ENCODE measurements at regions not wholly inside any gene's neighbourhood (a gene's known extent, or its start where the extent isn't known, plus 50 kb on each side); places are given as distances from the start of the nearest gene placed in this dataset.
"Not testable (repeated sequence)": the region's sequence is repeated elsewhere in the genome, so short reads cannot be mapped to it uniquely, and the experiment has no call there.

DNA sequence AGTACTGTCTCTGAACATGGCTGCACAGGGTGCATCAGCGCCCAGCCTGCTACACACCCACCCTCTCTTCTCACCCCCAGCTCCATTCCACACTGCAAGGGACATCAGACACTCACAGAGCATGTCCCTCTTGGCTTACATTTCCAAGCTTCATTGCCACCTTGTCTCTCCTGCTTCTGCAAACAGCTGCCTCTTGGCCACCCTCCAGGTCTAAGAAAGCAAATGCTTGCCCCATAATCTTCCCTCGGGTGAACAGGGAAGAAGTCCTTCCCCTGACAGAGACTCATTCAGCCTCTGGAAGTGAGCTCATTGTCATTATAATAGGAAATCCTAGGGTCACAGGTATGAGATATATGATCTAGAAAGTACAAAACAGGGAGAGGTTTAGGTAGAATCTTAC is 505.2 kb downstream of the RMST start:
- FAIRE-seq (no peak), DNase-seq (ENCODE audit: low spot score in 2 of 2) (no peak)

DNA sequence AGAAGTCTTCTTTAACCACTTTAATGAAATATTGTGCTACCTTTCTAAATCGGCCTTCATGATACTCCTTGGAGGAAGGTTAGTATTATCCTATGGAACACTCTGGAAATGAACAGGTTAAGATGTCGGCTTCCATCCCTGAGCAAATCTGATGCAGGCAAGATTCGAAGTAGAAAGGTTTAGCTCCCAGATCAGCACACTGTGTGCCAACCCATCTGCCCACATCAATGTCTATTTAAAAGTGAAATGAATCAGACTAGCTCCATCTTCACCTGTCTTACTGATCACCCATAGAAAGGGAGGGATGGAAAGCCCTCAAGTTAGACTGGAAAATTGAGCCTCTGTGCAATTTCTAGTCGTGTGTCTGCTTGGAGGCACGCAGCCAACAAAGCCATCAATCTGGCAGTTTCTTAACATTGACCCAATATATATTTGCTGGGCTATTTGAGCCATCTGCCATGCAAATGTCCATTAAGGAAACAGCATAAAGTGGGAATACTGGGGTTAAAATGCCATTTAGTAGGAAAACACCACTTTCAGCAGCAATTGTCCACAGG is 506.1 kb downstream of the RMST start:
- no peak for DNase-seq (ENCODE audit: low spot score in 2 of 2)
- FAIRE-seq: no peak

DNA sequence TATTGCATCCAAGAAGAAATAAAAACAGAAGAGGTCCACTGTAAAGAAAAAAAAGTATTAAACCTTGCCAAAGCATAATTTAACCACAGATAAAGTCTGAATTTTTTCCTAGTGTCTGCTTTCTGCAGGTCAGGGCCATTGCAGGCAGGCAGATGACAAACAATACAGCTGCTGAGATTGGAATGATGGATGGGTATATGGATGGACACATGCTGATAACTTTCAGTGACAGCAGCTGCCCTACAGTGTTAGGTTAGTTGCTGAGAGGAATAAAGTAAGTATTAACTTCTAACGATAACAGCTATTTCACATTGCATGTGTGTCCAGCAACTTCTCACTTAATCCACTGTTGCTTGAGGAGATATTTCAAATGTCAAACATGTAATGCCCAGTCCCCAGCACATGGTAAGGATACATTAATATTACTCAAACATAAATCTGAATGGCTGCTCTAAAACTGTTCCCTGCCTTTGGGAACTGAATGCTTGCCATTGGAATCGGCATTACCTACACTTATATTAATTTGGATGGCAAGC is 515.3 kb downstream of the RMST start:
- FAIRE-seq: no peak

DNA sequence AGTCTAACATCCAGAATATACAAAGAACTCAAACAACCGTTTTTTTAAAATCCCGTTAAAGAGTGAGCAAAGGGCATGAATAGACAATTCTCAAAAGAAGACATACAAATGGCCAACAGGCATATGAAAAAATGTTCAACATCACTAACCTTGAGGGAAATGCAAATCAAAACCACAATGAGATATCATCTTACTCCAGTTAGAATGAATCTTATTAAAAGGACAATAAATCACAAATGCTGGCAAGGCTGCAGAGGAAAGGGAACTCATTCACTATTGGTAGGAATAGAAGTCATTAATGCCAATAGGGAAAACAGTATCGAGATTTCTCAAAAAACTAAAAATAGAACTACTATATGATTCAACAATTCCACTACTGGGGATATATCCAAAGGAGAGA is 520.1 kb downstream of the RMST start:
- no peak for FAIRE-seq

More for the DNA sequence above, 515.3 kb downstream of the RMST start:
- DNase-seq (ENCODE audit: low spot score in 2 of 2): no peak

DNA sequence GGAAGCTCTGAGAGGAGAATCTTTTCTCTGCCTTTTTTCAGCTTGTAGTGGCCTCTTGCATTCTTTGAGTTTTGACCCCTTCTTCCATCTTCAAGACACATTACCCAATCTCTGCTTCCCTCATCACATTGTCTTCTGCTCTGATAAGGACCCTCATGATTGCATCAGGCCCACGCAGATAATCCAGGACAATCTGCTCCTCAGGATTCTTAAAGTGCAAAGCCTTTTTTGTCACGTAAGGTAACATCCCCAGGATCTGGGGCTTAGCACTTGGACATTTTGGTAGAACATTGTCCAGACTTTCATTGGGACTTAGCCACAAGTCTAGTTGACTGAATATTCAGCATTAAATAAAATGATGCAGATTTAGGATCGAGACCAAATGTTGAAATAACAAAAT is 521.2 kb downstream of the RMST start:
- FAIRE-seq (no peak), DNase-seq (ENCODE audit: low spot score in 2 of 2) (no peak)

More for the DNA sequence above, 520.1 kb downstream of the RMST start:
- no peak for DNase-seq (ENCODE audit: low spot score in 2 of 2)

DNA sequence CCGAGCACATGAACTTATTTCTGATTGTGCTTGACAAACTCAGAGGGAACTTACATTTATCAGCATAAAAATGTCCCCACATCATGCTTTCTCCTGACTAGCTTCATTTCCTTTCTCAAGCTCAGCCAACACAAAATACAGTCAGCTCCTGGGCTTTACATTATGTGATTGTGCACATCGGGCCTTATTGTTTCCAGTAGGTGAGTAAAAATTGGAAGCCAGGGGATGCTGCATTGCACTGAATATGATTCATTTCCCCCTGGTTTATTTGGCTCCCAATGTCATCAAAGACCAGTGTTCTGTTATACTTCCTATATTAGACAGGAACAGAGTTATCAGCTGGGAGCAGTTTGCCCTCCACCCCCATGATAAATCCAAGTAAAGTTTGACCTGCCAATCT is 521.8 kb downstream of the RMST start:
- DNase-seq (ENCODE audit: low spot score in 2 of 2): no peak
- no peak for FAIRE-seq

DNA sequence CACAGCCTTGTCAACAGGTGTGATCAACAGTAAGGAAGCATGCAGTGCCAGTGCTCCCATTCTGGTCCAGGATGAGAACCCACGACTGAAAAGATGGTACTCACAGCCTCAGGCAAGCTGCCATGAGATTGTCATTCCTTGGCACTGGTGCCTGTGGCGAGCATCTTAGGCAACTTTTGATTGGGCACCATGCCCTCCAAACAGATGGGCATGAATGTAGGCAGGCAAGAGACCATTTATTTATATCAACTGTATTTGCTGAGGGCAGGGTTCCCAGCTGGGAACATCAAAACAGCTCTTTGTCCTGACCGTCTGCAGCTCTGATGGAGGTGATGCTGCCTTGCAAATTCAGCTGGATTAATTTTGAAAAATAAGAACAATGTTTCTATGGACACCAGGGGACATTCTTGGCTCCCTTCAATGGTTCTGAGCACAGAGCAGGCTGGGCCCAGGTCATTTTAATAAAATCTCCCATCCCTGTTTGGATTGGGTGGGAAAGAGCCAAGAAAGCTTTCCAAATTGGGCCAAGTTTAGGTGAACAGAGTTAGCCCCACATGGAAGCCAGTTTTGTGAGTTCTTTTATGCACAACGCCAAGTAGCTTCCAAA is 522.5 kb downstream of the RMST start:
- FAIRE-seq (no peak), DNase-seq (ENCODE audit: low spot score in 2 of 2) (no peak)

DNA sequence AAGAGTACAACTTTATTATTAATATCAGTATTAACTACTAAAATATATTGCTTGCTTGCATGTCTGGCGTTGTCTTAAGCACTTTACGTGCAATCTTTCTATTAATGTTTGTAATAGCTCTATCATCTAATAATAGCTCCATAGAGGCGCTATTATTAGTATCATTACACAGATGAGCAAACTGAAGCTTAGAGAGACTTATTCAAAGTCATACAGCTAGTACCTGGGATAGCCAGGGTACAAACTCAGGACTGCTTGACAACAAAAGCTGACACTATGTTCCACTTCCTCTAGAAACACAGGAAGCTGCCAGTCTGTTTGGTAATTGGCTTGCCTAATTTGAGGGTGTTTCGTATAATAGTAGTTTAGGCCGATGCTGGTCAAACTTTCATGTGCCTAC is 523.2 kb downstream of the RMST start:
- DNase-seq (ENCODE audit: low spot score in 2 of 2) (no peak), FAIRE-seq (no peak)

DNA sequence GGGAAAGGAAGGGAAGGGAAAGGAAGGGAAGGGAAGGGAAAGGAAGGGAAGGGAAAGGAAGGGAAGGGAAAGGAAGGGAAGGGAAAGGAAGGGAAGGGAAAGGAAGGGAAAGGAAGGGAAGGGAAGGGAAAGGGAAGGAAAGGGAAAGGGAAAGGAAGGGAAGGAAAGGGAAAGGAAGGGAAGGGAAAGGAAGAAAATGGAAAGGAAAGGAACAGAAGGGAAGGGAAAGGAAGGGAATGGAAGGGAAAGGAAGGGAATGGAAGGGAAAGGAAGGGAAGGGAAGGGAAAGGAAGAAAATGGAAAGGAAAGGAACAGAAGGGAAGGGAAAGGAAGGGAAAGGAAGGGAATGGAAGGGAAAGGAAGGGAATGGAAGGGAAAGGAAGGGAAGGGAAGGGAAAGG is 526.0 kb downstream of the RMST start:
- DNase-seq (ENCODE audit: low spot score in 2 of 2); FAIRE-seq: not testable (repeated sequence)

DNA sequence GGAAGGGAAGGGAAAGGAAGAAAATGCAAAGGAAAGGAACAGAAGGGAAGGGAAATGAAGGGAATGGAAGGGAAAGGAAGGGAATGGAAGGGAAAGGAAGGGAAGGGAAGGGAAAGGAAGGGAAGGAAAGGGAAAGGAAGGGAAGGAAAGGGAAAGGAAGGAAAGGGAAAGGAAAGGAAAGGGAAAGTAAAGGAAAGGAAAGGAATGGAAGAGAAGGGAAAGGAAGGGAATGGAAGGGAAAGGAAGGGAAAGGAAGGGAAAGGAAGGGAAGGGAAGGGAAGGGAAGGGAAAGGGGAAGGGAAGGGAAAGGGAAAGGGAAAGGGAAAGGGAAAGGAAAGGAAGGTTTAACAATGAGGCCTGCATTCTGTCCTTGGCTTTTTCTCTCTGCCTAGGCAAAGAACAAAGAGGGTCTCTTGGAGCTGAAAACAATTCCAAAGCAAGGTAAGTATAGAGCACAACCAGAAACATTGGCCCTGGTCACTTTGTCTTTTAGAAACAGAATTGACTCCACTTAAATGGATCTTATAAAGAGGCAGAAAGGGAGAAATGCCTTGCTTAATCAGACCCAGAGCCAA is 525.9 kb upstream of the TMPO start:
- no peak for FAIRE-seq
- no peak for DNase-seq (ENCODE audit: low spot score in 2 of 2)

DNA sequence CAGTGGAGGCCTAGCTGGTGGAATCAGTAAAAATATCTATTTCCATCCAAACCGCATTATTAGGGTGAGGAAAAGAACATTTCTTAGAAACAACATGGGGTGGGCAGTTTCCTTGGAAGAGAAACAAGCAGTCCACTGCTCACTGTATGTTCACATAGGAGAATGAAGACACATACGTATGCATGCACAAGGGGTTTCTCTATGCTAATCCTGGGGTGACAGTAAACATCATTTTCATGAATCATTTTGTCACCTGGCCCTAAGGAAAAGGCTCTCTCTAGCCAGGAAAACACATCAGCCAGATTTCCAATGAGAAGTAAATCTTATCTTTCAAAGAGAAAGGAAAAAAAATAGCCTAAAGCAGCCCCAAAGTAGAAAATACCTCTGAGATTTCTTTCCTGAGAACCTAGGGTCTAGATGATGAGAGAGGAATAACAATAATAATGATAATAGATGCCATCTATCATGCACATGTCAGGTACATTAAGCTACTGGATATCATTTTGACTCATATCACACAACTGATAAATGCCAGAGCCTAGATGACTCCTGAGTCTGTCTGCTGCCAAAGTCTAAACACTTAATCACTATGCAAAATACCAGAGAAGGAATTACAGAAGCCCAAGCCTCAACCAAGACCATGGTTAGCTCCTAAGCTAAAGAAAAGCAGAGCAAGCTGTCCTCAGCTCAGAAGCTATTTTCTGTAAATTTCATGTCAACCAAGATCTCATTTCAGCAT is 520.5 kb upstream of the TMPO start:
- FAIRE-seq: no peak

DNA sequence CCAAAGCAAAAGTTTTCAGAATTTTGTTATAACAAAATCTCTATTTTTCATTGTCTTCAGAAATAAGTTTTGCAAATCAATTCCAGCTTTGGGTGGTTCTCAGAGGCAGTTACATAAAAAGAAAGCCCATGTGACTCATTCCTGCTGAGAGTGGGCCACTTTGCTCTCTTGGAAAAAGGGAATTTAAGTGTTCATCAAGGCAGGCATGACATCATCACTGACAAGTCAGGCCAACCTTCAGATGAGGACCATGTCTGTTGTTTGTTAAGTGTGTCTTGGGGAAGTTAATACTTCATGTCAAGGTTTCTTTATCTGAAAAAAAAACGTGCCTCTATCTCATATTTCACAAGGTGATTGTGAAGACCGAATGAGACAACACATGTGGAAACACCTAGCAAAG is 519.8 kb upstream of the TMPO start:
- DNase-seq (ENCODE audit: low spot score in 2 of 2): no peak
- FAIRE-seq: no peak

More for the DNA sequence above, 520.5 kb upstream of the TMPO start:
- no peak for DNase-seq (ENCODE audit: low spot score in 2 of 2)

DNA sequence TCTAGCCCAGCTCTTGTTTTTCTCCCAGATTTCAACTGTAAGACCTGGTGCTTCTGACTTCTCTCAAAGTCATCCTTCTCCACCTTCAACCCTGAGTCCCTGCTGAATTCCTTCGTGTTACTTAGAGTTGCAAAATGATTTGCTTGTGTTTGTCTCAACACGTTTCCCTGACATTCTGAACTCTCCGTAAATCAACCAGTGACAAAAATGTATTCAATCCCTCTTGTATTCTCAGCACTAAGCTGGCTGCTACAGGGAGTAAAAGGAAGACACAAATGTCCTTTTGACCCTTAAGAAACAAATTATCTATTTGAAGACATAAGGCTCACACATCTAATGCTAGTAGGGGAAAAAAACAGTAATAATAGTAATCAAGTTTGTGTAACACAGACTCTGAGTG is 514.0 kb upstream of the TMPO start:
- FAIRE-seq (no peak), DNase-seq (ENCODE audit: low spot score in 2 of 2) (no peak)

DNA sequence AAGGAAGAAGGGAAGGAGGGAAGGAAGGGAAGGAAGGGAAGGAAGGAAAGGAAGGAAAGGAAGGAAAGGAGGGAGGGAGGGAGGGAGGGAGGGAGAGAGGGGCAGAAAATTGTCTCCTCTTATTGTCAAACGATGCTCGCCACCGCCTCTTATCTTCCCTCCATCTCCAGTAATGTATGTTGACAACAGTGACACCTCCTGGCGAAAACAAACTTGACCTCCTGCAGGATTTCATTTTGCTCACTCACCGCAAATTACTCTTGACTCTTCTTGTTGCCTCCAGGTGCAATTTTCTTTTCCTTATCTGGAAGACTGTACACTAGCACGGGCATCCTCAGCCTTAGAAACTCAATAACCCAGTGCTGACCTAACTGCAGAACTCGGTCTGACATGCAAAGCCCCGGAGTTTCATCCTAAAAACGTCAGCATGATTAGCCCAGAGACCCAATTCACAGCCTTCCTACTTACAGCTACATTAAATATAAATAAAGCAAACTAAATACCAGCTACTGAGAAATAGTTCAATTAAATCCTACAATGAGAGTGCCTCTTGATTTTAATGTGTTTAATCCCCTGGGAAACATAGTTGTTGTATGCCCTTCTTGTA is 512.4 kb upstream of the TMPO start:
- DNase-seq (ENCODE audit: low spot score in 2 of 2): no peak
- no peak for FAIRE-seq

DNA sequence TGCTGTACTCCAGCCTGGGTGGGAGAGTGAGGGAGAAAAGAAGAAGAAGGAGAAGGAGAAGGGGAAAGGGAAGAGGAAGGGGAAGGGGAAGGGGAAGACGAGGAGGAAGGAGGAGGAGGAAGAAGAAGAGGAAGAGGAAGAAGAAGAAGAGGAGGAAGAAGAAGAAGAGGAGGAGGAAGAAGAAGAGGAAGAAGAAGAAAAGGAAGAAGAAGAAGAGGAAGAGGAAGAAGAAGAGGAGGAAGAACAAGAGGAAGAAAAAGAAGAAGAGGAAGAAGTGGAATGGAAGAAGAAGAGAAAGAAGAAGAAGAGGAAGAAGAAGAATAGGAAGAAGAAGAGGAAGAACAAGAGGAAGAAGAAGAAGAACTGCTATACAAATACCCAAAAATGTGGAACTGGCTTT is 507.4 kb upstream of the TMPO start:
- DNase-seq (ENCODE audit: low spot score in 2 of 2) (no peak), FAIRE-seq (no peak)

DNA sequence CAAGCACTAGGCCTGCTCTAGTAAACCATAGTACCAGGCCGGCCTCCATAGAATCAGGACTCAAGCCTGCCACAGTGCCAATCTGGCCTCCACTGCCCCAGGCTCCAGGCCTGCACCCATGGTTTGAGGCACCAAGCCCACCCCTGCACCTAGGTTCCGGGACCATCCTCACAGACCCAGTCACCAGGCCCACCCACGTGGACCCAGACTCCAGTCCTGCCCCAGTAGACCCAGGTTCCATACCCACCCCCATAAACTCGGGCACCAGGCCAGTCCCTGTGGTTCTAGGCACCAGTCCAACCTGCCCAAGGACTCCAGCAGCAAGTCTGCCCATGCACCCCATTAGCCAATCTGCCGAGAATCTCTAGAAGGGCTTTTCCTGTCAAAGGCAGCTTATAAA is 501.8 kb upstream of the TMPO start:
- no peak for FAIRE-seq
- no peak for DNase-seq (ENCODE audit: low spot score in 2 of 2)

DNA sequence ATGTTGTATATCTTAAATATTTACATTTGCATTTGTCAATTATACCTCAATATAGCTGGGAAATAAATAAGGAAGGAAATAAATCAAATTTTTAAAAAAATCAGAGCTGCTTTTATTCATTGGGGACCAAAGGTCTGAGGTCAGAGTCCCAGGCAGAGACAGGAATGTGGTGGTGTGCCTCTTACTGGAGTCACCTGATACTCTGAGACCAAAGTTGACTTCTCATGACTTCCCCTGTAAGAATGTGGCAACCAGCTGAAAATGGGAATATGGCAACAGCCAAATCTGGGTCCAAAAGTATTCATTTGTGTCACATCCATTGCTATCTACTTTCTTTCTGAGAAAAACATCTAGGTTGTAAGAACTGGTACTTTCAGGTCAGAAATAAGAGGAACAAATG is 496.6 kb upstream of the TMPO start:
- DNase-seq (ENCODE audit: low spot score in 2 of 2): no peak

DNA sequence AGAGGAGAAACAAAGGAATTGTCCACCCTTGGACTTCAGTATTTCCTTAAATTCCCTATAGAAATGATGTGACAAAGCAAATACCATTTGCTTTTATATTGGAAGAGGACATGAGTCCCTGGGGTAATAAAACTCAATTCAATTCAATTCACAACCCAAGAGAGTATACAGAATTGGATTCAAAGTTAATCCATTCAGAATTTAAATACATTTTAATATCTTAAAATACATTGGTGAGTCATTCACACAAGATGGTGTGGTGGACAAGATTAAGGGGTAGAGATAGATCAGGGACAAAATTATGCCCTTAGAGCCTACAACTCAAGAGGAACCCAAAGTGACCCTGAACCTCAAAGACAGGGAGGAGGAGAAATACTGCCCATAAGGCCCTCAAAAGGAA is 495.0 kb upstream of the TMPO start:
- FAIRE-seq (no peak), DNase-seq (ENCODE audit: low spot score in 2 of 2) (no peak)

More for the DNA sequence above, 496.6 kb upstream of the TMPO start:
- FAIRE-seq: no peak

DNA sequence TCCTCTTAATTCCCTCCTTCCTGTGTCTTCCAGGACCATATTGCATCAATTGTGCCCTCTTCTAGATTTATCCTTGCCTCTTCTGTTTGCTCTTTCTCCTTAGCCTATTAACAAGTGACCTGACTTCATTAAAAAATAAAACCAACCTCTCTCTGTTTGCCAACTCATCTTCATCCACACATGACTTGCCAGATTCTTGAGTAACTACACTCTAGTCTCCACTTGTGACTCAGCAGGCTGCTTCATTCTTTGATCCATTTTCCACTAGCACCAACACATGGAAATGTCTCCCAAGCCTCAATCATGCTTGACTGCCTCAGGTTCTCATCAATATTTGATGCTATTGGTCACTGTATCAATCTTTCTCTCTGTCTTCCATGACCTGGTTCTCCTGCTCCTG is 492.4 kb upstream of the TMPO start:
- FAIRE-seq (no peak), DNase-seq (ENCODE audit: low spot score in 2 of 2) (no peak)

DNA sequence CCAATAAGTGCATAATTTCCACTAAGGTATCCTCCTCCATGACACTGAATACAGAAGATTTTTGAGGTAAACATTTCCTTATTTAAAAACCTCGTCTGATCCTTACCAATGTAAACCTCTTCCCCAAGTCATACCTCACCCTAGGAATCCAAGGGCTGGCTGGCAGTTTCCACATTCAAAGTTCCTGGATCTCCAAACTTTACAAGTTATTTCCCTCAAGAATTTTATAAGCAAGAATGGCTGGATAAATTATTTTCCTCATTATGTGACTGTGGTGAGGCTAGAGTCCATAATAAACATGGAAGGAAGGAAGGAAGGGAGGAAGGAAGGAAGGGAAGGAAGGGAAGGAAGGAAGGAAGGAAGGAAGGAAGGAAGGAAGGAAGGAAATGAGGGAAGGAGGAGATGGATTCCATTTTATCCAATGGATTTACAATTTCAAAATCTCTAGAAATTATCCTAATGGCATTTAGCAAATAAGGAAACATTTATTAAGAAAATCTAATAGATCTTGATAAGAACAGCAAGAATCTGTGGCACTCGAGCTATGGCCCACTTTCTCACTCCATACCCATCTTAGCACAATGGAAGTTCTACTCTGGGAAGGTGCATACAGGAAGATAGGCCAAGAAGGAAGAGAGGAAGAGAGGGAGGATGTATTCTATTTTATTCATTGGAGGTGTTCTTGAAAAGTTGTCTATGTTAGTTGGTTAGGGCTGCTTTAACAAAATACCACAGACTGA is 477.8 kb upstream of the TMPO start:
- FAIRE-seq (no peak), DNase-seq (ENCODE audit: low spot score in 2 of 2) (no peak)
